H9 (cell line): ENCODE measurements at regions not wholly inside any gene's neighbourhood (a gene's known extent, or its start where the extent isn't known, plus 50 kb on each side); places are given as distances from the start of the nearest gene placed in this dataset.

Experiments used
- DNase-seq: peaks from one replicate; pipeline ENCODE4 v3.0.0-alpha.2; 2017
- H2AFZ ChIP-seq: one replicate; pipeline ENCODE4 v1.6.1; 2013; ENCODE audit warnings: mild to moderate bottlenecking, low read length, control low read depth, moderate library complexity
- H2AK5ac ChIP-seq: 2 replicates; pipeline ENCODE4 v1.6.1; 2013; ENCODE audit warnings: low read length, control low read depth, mixed read lengths; ENCODE audit not compliant: insufficient read length
- H2BK120ac ChIP-seq: one replicate; pipeline ENCODE4 v1.6.1; 2013; ENCODE audit warnings: low read depth, mild to moderate bottlenecking, low read length, control low read depth, inconsistent platforms; ENCODE audit not compliant: poor library complexity, severe bottlenecking
- H2BK12ac ChIP-seq: 2 replicates; pipeline ENCODE4 v1.6.1; 2013; ENCODE audit warnings: low read length, control low read depth, mixed read lengths, low read depth; ENCODE audit not compliant: insufficient read length
- H2BK15ac ChIP-seq: 2 replicates; pipeline ENCODE4 v1.6.1; 2013; ENCODE audit warnings: low read depth, low read length, control low read depth
- H2BK20ac ChIP-seq: one replicate; pipeline ENCODE4 v1.6.1; 2013; ENCODE audit warnings: low read depth, mild to moderate bottlenecking, low read length, control low read depth, inconsistent platforms; ENCODE audit not compliant: poor library complexity, severe bottlenecking
- H2BK5ac ChIP-seq: 2 replicates; pipeline ENCODE4 v1.6.1; 2013; ENCODE audit warnings: low read length, control low read depth, mixed read lengths; ENCODE audit not compliant: insufficient read length
- H3K14ac ChIP-seq: 2 replicates; pipeline ENCODE4 v1.6.1; 2013; ENCODE audit warnings: low read length, control low read depth; ENCODE audit not compliant: insufficient read depth
- H3K18ac ChIP-seq: 2 replicates; pipeline ENCODE4 v1.6.1; 2013; ENCODE audit warnings: low read depth, mild to moderate bottlenecking, mixed read lengths, low read length, control low read depth; ENCODE audit not compliant: insufficient read length
- H3K23ac ChIP-seq: 2 replicates; pipeline ENCODE4 v1.6.1; 2013; ENCODE audit warnings: low read length, control low read depth, mixed read lengths, low read depth; ENCODE audit not compliant: insufficient read length
- H3K23me2 ChIP-seq: 2 replicates; pipeline ENCODE4 v1.6.1; 2013; ENCODE audit warnings: low read depth, mild to moderate bottlenecking, mixed read lengths, low read length, control low read depth; ENCODE audit not compliant: insufficient read length, poor library complexity, severe bottlenecking
- H3K27ac ChIP-seq: 2 replicates; pipeline ENCODE4 v1.5.1; 2013; ENCODE audit warnings: low read length, control low read depth, mixed read lengths, low read depth; ENCODE audit not compliant: insufficient read length
- H3K27me3 ChIP-seq: 2 replicates; pipeline ENCODE4 v1.6.1; 2013; ENCODE audit warnings: low read length, control low read depth, inconsistent platforms; ENCODE audit not compliant: insufficient read depth
- H3K4ac ChIP-seq: 2 replicates; pipeline ENCODE4 v1.6.1; 2013; ENCODE audit warnings: low read depth, mild to moderate bottlenecking, control low read depth, inconsistent platforms, low read length, moderate library complexity
- H3K4me1 ChIP-seq: 2 replicates; pipeline ENCODE4 v1.6.1; 2013; ENCODE audit warnings: low read length, control low read depth, inconsistent platforms; ENCODE audit not compliant: insufficient read depth
- H3K4me2 ChIP-seq: 2 replicates; pipeline ENCODE4 v1.6.1; 2013; ENCODE audit warnings: low read length, control low read depth, mixed read lengths; ENCODE audit not compliant: insufficient read length, insufficient read depth
- H3K56ac ChIP-seq: 2 replicates; pipeline ENCODE4 v1.6.1; 2013; ENCODE audit warnings: low read depth, mild to moderate bottlenecking, mixed read lengths, low read length, control low read depth; ENCODE audit not compliant: insufficient read length
- H3K79me1 ChIP-seq: 2 replicates; pipeline ENCODE4 v1.6.1; 2013; ENCODE audit warnings: low read depth, mild to moderate bottlenecking, moderate library complexity, low read length, control low read depth, inconsistent platforms; ENCODE audit not compliant: insufficient read depth, poor library complexity, severe bottlenecking
- H3K79me2 ChIP-seq: 2 replicates; pipeline ENCODE4 v1.6.1; 2013; ENCODE audit warnings: low read length, control low read depth, inconsistent platforms; ENCODE audit not compliant: insufficient read depth
- H3K9ac ChIP-seq: 2 replicates; pipeline ENCODE4 v1.6.1; 2013; ENCODE audit warnings: low read length, control low read depth, mixed read lengths; ENCODE audit not compliant: insufficient read length; ENCODE audit errors: extremely low read depth
- H3K9me3 ChIP-seq: one replicate; pipeline ENCODE4 v1.6.1; 2013; ENCODE audit warnings: low read depth, low read length, inconsistent platforms; ENCODE audit not compliant: control insufficient read depth
- H3T11ph ChIP-seq: one replicate; pipeline ENCODE4 v1.6.1; 2013; ENCODE audit warnings: mild to moderate bottlenecking, low read length, control low read depth, inconsistent platforms
- H4K20me1 ChIP-seq: one replicate; pipeline ENCODE4 v1.6.1; 2013; ENCODE audit not compliant: control insufficient read depth, insufficient read length, insufficient read depth
- H4K5ac ChIP-seq: 2 replicates; pipeline ENCODE4 v1.6.1; 2013; ENCODE audit warnings: low read depth, mild to moderate bottlenecking, mixed read lengths, low read length, control low read depth; ENCODE audit not compliant: insufficient read length
- H4K8ac ChIP-seq: replicated peaks from 2 replicates; pipeline ENCODE4 v1.6.1; 2013; ENCODE audit warnings: low read length, control low read depth, mixed read lengths, low read depth; ENCODE audit not compliant: insufficient read length
- H4K91ac ChIP-seq: 2 replicates; pipeline ENCODE4 v1.6.1; 2013; ENCODE audit warnings: low read depth, mild to moderate bottlenecking, moderate library complexity, mixed read lengths, low read length, control low read depth; ENCODE audit not compliant: insufficient read length
- H3K27ac Mint-ChIP-seq, 3 experiments: 2 replicates in 2 of 3; 3 replicates in 1 of 3; pipeline ENCODE4 v1.8.0; 2020 to 2021; ENCODE audit warnings: mixed read lengths in 3 of 3, mild to moderate bottlenecking in 1 of 3, moderate library complexity in 1 of 3
- H3K27me3 Mint-ChIP-seq: 2 replicates; pipeline ENCODE4 v1.8.0; 2021; ENCODE audit warnings: low read depth, mild to moderate bottlenecking, moderate library complexity, mixed read lengths
- H3K36me3 Mint-ChIP-seq, 3 experiments: 2 replicates in 2 of 3; 3 replicates in 1 of 3; pipeline ENCODE4 v1.8.0; 2020 to 2021; ENCODE audit warnings: low read depth in 3 of 3, mixed read lengths in 3 of 3; ENCODE audit not compliant: insufficient read depth in 1 of 3
- H3K4me1 Mint-ChIP-seq, 2 experiments: 2 replicates each; pipeline ENCODE4 v1.8.0; 2020; ENCODE audit warnings: mixed read lengths in 2 of 2
- H3K4me3 Mint-ChIP-seq, 2 experiments: 2 replicates in 1 of 2; 3 replicates in 1 of 2; pipeline ENCODE4 v1.8.0; 2020 to 2021; ENCODE audit warnings: mild to moderate bottlenecking in 2 of 2, mixed read lengths in 2 of 2, moderate library complexity in 1 of 2
- H3K9me3 Mint-ChIP-seq, 2 experiments: 2 replicates in 1 of 2; 3 replicates in 1 of 2; pipeline ENCODE4 v1.8.0; 2020; ENCODE audit warnings: mild to moderate bottlenecking in 2 of 2, mixed read lengths in 2 of 2, moderate library complexity in 1 of 2
- CTCF ChIP-seq: fragments of 200-600 bp; sonication (generic); conservative IDR thresholded peaks from 3 replicates; pipeline ENCODE4 v1.8.0; 2021; ENCODE audit warnings: antibody characterized with exemption, mild to moderate bottlenecking
- WGBS: extraction: QIAGEN DNeasy Blood & Tissue Kit; methylation state at CpG from one replicate; pipeline ENCODE4 v1.1.7; 2013; ENCODE audit warnings: missing lambda C conversion rate, low lambda C conversion rate, mixed read lengths; ENCODE audit not compliant: insufficient read length; ENCODE audit errors: extremely low coverage; 5-methylcytosine and 5-hydroxymethylcytosine counted together

DNA sequence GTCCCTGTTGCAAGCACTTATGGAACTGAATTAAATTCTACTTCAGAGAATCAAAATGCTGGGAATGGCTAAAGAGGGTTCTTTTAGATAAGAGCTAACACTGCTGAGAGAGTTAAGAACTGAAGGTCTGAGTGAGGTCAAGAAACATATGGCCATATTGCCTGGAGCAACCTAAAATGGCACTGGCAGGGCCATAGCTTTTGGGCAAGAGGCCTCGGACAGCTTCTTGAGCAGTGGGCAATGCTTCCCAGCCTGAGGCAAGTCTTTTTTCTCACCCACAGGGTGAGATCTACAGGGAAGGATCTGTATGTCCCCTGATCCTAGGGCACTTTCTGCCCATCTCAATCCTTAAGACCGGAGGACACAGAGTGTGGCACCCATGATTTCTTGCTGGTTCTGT, 244.6 kb upstream of the NT5C1B start:
- no peak overlapping the region for H2AFZ ChIP-seq
- no peak overlapping the region for H4K91ac ChIP-seq
- H3T11ph ChIP-seq: no peak overlapping the region
- H3K4ac ChIP-seq: no peak overlapping the region
- H3K18ac ChIP-seq: no peak overlapping the region
- no peak overlapping the region for H4K8ac ChIP-seq
- H3K4me3 Mint-ChIP-seq: no peak overlapping the region
- H2BK120ac ChIP-seq: no peak overlapping the region
- no peak overlapping the region for H3K56ac ChIP-seq
- peaks cover 30 to 42% of the 10 kb centered on the region in 2 experiments for H3K4me1 Mint-ChIP-seq
- H4K20me1 ChIP-seq: no peaks in the 10 kb centered on the region
- H3K27ac Mint-ChIP-seq: peak overlapping the region in 1 of 3 experiments; percentile 11; a peak in 1 of 7 replicates
- H3K4me2 ChIP-seq: no peak overlapping the region
- H2BK5ac ChIP-seq: no peak overlapping the region
- peaks cover 19% of the 10 kb centered on the region for H3K27me3 Mint-ChIP-seq
- H3K36me3 Mint-ChIP-seq: no peaks in the 10 kb centered on the region
- H3K27me3 ChIP-seq: no peaks in the 10 kb centered on the region
- H3K23ac ChIP-seq: no peak overlapping the region
- no peak overlapping the region for H2BK20ac ChIP-seq
- H3K23me2 ChIP-seq: no peaks in the 10 kb centered on the region
- no peak overlapping the region for H3K9ac ChIP-seq
- no peak for TF ChIP-seq CTCF
- H3K79me1 ChIP-seq: no peaks in the 10 kb centered on the region
- DNase-seq: no peak
- H3K79me2 ChIP-seq: no peaks in the 10 kb centered on the region
- H3K14ac ChIP-seq: no peak overlapping the region
- no peaks in the 10 kb centered on the region for H3K9me3 ChIP-seq
- H2AK5ac ChIP-seq: no peak overlapping the region
- H4K5ac ChIP-seq: no peak overlapping the region
- H3K27ac ChIP-seq: no peak overlapping the region
- WGBS: no CpG with 5 or more reads among the region's 2 CpGs
- H2BK12ac ChIP-seq: no peak overlapping the region
- peaks cover 11% of the 10 kb centered on the region; the same call in 1 of the 2 replicates for H3K4me1 ChIP-seq
- H3K9me3 Mint-ChIP-seq: no peaks in the 10 kb centered on the region
- no peak overlapping the region for H2BK15ac ChIP-seq
